ENCODE measurements at regions not wholly inside any gene's neighbourhood (a gene's known extent, or its start where the extent isn't known, plus 50 kb on each side); places are given as distances from the start of the nearest gene placed in this dataset.
"Not testable (repeated sequence)": the region's sequence is repeated elsewhere in the genome, so short reads cannot be mapped to it uniquely, and the experiment has no call there.

DNA sequence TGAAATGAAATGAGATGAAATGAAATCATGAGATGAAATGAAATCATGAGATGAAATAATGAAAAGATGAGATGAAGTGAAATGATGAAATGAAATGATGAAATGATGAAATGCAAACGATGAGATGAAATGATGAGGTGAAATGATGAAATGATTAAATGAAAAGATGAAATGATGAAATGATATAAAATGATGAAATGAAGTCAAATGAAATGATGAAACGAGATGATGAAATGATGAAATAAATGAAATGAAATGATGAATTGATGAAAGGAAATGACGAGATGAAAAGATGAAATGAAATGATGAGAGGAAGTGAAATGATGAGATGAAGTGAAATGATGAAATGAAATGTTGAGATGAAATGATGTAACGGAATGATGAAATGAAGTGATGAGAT lies 595.6 kb downstream of the TP53TG3F start:
- ChIA-PET CTCF (no interaction called here), POLR2A (no interaction called here)
- TF ChIP-seq, protein P1, sequence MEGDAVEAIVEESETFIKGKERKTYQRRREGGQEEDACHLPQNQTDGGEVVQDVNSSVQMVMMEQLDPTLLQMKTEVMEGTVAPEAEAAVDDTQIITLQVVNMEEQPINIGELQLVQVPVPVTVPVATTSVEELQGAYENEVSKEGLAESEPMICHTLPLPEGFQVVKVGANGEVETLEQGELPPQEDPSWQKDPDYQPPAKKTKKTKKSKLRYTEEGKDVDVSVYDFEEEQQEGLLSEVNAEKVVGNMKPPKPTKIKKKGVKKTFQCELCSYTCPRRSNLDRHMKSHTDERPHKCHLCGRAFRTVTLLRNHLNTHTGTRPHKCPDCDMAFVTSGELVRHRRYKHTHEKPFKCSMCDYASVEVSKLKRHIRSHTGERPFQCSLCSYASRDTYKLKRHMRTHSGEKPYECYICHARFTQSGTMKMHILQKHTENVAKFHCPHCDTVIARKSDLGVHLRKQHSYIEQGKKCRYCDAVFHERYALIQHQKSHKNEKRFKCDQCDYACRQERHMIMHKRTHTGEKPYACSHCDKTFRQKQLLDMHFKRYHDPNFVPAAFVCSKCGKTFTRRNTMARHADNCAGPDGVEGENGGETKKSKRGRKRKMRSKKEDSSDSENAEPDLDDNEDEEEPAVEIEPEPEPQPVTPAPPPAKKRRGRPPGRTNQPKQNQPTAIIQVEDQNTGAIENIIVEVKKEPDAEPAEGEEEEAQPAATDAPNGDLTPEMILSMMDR (IDR thresholded peaks at IDR 0.05; ENCODE audit: control extremely low read depth, extremely low read depth, low read depth, missing control alignments): no peak
- DNase-seq (ENCODE audit: extremely low spot score): no peak

DNA sequence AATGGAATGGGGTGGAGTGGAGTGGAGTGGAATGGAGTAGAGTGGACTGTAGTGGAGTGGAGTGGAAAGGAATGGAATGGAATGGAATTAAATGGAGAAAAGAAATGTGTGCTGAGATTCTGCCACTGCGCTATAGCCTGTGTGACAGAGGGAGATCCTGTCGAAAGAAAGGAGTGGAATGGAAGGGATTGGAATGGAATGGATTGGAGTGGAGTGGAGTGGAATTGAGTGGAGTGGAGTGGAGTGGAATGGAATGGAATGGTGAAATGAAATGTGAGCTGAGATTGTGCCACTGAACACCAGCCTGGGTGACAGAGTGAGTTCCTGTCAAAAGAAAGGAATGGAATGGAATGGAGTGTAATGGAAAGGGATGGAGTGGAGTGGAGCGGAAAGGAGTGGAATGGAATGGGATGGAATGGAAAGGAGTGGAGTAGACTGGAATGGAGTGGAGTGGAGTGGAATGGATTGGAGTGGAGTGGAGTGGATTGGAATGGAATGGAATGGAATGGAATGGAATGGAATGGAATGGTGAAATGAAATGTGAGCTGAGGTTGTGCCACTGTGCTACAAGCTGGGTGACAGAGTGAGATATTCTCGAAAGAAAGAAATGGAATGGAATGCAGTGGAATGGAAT lies 603.3 kb downstream of the TP53TG3F start:
- CTCF ChIA-PET; DNase-seq (ENCODE audit: extremely low spot score); POLR2A ChIA-PET: not testable (repeated sequence)

DNA sequence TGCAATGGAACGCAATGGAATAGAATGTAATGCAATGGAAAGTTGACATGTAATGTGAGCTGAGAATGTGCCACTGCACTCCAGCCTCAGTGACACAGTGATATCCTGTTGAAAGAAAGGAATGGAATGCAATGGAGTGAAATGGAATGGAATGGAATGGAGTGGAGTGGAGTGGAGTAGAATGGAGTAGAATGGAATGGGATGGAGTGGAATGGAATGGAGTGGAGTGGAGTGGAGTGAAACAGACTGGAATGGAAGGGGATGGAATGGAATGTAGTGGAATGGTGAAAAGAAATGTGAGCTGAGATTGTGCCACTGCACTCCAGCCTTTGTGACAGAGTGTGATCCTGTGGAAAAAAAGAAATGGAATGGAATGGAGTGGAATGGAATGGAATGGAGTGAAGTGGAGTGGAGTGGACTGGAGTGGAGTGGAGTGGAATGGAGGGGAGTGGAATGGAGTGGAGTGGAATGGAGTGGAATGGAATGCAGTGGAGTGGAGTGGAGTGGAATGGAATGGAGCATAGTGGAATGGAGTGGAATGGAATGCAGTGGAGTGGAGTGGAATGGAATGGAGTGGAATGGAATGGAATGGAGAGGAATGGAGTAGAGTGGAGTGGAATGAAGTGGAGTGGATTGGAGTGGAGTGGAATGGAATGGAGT lies 604.2 kb downstream of the TP53TG3F start:
- CTCF ChIA-PET, POLR2A ChIA-PET: not testable (repeated sequence)

DNA sequence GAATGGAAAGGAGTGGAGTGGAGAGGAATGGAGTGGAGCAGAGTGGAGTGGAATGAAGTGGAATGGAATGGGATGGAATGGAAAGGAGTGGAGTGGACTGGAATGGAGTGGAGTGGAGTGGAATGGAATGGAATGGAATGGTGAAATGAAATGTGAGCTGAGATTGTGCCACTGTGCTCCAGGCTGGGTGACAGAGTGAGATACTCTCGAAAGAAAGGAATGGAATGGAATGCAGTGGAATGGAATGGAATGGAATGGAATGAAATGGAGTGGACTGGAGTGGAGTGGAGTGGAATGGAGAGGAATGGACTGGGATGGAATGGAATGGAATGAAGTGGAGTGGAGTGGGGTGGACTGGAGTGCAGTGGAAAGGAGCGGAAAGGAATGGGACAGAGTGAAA lies 605.2 kb downstream of the TP53TG3F start:
- POLR2A ChIA-PET; CTCF ChIA-PET; DNase-seq (ENCODE audit: extremely low spot score): not testable (repeated sequence)

More for the DNA sequence above, 604.2 kb downstream of the TP53TG3F start:
- DNase-seq (ENCODE audit: extremely low spot score): not testable (repeated sequence)

DNA sequence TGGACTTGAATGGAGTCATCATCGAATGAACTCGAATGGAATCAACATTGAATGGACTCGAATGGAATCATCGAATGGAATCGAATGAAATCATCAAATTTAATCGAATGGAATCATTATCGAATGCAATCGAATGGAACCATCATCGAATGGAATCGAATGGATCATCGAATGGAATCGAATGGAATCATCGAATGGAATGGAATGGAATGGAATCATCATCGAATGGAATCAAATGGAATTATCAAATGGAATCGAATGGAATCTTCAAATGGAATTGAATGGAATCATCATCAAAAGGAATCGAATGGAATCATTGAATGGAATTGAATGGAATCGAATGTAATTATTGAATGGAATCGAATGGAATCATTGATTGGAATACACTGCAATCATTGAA lies 610.3 kb downstream of the TP53TG3F start:
- POLR2A ChIA-PET; CTCF ChIA-PET; DNase-seq (ENCODE audit: extremely low spot score): not testable (repeated sequence)

DNA sequence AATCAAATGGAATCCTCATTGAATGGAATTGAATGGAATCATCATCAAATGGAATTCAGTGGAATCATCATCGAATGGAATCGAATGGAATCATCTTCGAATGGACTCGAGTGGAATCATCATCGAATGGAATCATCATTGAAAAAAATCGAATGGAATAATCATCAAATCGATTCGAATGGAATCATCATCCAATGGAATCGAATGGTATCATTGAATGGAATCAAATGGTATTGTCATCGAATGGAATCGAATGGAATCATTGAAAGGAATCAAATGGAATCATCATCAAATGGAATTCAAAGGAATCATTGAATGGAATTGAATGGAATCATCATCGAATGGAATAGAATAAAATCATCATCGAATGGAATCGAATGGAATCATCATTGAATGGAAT lies 619.3 kb downstream of the TP53TG3F start:
- DNase-seq (ENCODE audit: extremely low spot score): no peak
- TF ChIP-seq, protein P1 (IDR thresholded peaks at IDR 0.05; ENCODE audit: control extremely low read depth, extremely low read depth, low read depth, missing control alignments): no peak
- ChIA-PET CTCF (no interaction called here), POLR2A (no interaction called here)

DNA sequence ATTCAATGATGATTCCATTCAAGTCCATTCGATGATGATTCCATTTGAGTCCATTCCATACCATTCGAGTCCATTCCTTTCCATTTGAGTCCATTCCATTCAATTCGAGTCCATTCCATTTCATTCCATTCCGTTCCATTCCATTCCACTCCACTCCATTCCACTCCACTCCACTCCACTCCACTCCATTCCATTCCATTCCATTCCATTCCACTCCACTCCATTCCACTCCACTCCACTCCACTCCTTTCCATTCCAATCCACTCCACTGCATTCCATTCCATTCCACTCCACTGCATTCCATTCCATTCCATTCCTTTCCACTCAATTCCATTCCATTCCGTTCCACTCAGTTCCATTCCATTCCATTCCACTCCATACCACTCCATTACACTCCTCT lies 625.6 kb downstream of the TP53TG3F start:
- CTCF ChIA-PET; DNase-seq (ENCODE audit: extremely low spot score); POLR2A ChIA-PET: not testable (repeated sequence)

DNA sequence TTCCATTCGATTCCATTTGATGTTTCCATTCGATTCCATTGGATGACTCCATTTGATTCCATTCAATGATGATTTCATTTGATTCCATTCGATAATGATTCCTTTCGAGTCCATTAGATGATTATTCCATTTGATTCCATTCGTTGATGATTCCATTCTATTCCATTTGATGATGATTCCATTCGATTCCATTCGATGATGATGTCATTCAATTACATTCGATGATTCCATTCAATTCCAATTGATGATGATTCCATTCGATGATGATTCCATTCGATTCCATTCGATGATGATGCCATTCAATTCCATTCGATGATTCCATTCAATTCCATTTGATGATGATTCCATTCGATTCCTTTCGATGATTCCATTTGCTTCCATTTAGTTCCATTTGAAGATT lies 635.6 kb downstream of the TP53TG3F start:
- CTCF ChIA-PET; DNase-seq (ENCODE audit: extremely low spot score); POLR2A ChIA-PET: not testable (repeated sequence)

DNA sequence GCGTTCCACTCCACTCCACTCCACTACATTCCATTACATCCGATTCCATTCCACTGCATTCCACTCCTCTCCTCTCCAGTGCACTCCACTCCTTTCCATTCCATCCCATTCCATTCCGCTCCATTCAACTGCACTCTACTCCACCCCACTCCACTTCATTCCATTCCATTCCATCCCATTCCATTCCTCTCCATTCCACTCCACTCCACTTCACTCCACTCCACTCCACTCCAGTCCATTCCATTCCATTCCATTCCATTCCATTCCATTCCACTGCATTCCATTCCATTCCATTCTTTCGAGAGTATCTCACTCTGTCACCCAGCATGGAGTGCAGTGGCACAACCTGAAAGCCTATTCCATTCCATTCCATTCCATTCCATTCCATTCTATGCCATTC lies 637.5 kb downstream of the TP53TG3F start:
- POLR2A ChIA-PET; DNase-seq (ENCODE audit: extremely low spot score); CTCF ChIA-PET: not testable (repeated sequence)

DNA sequence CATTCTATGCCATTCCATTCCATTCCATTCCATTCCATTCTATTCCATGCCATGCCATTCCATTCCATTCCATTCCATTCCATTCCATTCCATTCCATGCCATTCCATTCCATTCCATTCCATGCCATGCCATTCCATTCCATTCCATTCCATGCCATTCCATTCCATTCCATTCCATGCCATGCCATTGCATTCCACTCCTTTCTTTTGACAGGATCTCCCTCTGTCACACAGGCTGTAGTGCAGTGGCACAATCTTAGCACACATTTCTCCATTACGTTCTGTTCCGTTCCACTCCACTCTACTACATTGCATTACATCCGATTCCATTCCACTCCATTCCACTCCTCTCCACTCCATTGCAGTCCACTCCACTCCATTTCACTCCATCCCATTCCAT lies 637.9 kb downstream of the TP53TG3F start:
- POLR2A ChIA-PET; DNase-seq (ENCODE audit: extremely low spot score); CTCF ChIA-PET: not testable (repeated sequence)

DNA sequence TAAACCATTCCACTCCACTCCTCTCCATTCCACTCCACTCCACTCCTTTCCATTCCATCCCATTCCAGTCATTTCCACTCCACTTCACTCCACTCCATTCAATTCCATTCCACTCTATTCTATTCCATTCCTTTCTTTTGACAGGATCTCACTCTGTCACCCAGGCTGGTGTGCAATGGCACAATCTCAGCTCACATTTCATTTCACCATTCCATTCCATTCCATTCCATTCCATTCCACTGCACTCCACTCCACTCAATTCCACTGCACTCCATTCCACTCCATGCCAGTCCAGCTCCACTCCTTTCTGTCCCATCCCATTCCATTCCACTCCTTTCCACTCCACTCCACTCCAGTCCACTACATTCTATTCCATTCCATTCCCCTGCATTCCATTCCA lies 638.6 kb downstream of the TP53TG3F start:
- DNase-seq (ENCODE audit: extremely low spot score); CTCF ChIA-PET; POLR2A ChIA-PET: not testable (repeated sequence)

DNA sequence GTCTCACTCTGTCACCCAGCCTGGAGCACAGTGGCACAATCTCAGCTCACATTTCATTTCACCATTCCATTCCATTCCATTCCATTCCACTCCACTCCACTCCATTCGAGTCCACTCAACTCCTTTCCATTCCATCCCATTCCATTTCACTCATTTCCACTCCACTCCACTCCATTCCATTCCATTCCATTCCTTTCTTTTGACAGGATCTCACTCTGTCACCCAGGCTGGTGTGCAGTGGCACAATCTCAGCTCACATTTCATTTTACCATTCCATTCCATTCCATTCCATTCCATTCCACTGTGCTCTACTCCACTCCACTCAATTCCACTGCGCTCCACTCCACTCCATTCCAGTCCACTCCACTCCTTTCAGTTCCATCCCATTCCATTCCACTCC lies 639.6 kb downstream of the TP53TG3F start:
- CTCF ChIA-PET; DNase-seq (ENCODE audit: extremely low spot score); POLR2A ChIA-PET: not testable (repeated sequence)
